ENCODE measurements at regions not wholly inside any gene's neighbourhood (a gene's known extent, or its start where the extent isn't known, plus 50 kb on each side); places are given as distances from the start of the nearest gene placed in this dataset.
"Not testable (repeated sequence)": the region's sequence is repeated elsewhere in the genome, so short reads cannot be mapped to it uniquely, and the experiment has no call there.

- TF ChIP-seq POLR2A (IDR thresholded peaks at IDR 0.05): no peak
- TF ChIP-seq CTCF (IDR thresholded peaks at IDR 0.05): no peak
- WGBS, 2 donors: 28 to 33% methylated on average over 2 of the region's 2 CpGs
Measured at GRCh38 chr10:84951616-84952015, 623.2 kb downstream of the CCSER2 start.

GRCh38 chr10:84957427-84957826 lies 629.0 kb downstream of the CCSER2 start:
- intact Hi-C loops (cut with DNase I; ENCODE audit: low total_unique reads): no loop called here
- TF ChIP-seq POLR2A (IDR thresholded peaks at IDR 0.05): no peak
- no peak for TF ChIP-seq CTCF (IDR thresholded peaks at IDR 0.05)
- H3K4me3 ChIP-seq (ENCODE audit: low read depth, poor library complexity, severe bottlenecking): no peak overlapping the region
- no peak for DNase-seq (ENCODE audit: low spot score in 2 of 2)

More at GRCh38 chr10:84951616-84952015, 623.2 kb downstream of the CCSER2 start:
- intact Hi-C loops (cut with DNase I; ENCODE audit: low total_unique reads): no loop called here
- H3K4me3 ChIP-seq (ENCODE audit: low read depth, poor library complexity, severe bottlenecking): no peak overlapping the region
- DNase-seq (ENCODE audit: low spot score in 2 of 2): no peak

GRCh38 chr10:84965468-84965867 lies 637.1 kb downstream of the CCSER2 start:
- 72 to 77% methylated on average over 1 of the region's 1 CpG for WGBS, 2 donors
- no peak for TF ChIP-seq CTCF (IDR thresholded peaks at IDR 0.05)
- no peak for TF ChIP-seq POLR2A (IDR thresholded peaks at IDR 0.05)
- intact Hi-C loops (cut with DNase I; ENCODE audit: low total_unique reads): no loop called here
- no peak for DNase-seq (ENCODE audit: low spot score in 2 of 2)
- no peak overlapping the region for H3K4me3 ChIP-seq (ENCODE audit: low read depth, poor library complexity, severe bottlenecking)

- WGBS, 2 donors: 68 to 71% methylated on average over 6 of the region's 6 CpGs
- intact Hi-C loops (cut with DNase I; ENCODE audit: low total_unique reads): no loop called here
- no peak overlapping the region for H3K4me3 ChIP-seq (ENCODE audit: low read depth, poor library complexity, severe bottlenecking)
- TF ChIP-seq CTCF (IDR thresholded peaks at IDR 0.05) (no peak), POLR2A (IDR thresholded peaks at IDR 0.05) (no peak)
- DNase-seq (ENCODE audit: low spot score in 2 of 2): no peak
Measured at GRCh38 chr10:84966708-84967441, 638.5 kb downstream of the CCSER2 start.

- intact Hi-C loops (cut with DNase I; ENCODE audit: low total_unique reads); H3K4me3 ChIP-seq (ENCODE audit: low read depth, poor library complexity, severe bottlenecking); DNase-seq (ENCODE audit: low spot score in 2 of 2): not testable (repeated sequence)
- WGBS, 2 donors: 21 to 23% methylated on average over 2 of the region's 2 CpGs
Measured at GRCh38 chr10:84969297-84969696, 640.9 kb downstream of the CCSER2 start.

GRCh38 chr10:84987039-84987438 lies 658.6 kb downstream of the CCSER2 start:
- no peak overlapping the region for H3K4me3 ChIP-seq (ENCODE audit: low read depth, poor library complexity, severe bottlenecking)
- no peak for TF ChIP-seq POLR2A (IDR thresholded peaks at IDR 0.05)
- TF ChIP-seq CTCF (IDR thresholded peaks at IDR 0.05): no peak
- 40 to 57% methylated on average over 1 of the region's 1 CpG for WGBS, 2 donors
- intact Hi-C loops (cut with DNase I; ENCODE audit: low total_unique reads): no loop called here
- no peak for DNase-seq (ENCODE audit: low spot score in 2 of 2)

Measured in lower leg skin (tissue), 4 donors.